ENCODE measurements at regions not wholly inside any gene's neighbourhood (a gene's known extent, or its start where the extent isn't known, plus 50 kb on each side); places are given as distances from the start of the nearest gene placed in this dataset.

DNA sequence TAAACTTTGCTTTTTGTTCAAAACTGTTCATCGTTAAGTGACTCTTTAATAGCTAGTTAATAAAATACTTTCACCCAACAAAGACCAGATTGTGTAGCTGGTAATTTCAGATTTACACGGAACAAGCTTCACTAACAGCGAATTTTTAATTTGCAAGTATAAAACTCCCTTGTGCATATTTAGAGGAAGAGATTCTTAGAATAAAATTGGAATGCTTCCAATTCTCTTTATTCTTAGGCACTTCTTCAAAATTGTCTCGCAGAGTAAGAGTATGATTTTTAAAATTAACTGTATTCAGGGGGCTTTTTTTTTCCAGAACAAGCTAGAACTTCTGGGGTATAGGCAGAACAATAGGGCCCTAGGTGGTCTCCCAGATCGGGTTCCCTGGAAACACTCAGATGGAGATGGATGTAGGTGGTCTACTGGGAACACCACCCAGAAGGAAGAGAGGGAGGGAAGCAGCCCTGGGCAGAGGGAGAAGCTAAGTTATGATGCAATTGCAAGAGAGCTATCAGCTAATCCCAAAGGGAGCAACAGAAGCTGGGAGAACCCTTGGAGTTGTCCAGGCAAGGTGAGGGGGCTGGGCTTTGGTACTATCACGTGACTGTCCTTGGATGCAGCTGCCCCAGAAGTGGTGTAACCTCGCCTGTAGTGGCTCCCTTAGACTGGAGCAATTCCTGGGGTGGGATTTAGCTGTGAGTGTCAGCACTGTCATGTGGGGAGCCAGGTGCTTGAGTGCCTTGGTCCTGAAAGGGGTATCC is 151.7 kb upstream of the ASB18 start:
- H3K79me2 ChIP-seq, result no peaks in the 10 kb centered on the region
- H3K27me3 ChIP-seq (ENCODE audit: control insufficient read depth, insufficient read depth, low read length), result no peaks in the 10 kb centered on the region
- no peaks in the 10 kb centered on the region for H3K4me1 ChIP-seq
- H3K4me3 ChIP-seq (ENCODE audit: low read depth, low read length), result no peak overlapping the region
- no peak overlapping the region for H2AFZ ChIP-seq
- TF ChIP-seq, protein P1, sequence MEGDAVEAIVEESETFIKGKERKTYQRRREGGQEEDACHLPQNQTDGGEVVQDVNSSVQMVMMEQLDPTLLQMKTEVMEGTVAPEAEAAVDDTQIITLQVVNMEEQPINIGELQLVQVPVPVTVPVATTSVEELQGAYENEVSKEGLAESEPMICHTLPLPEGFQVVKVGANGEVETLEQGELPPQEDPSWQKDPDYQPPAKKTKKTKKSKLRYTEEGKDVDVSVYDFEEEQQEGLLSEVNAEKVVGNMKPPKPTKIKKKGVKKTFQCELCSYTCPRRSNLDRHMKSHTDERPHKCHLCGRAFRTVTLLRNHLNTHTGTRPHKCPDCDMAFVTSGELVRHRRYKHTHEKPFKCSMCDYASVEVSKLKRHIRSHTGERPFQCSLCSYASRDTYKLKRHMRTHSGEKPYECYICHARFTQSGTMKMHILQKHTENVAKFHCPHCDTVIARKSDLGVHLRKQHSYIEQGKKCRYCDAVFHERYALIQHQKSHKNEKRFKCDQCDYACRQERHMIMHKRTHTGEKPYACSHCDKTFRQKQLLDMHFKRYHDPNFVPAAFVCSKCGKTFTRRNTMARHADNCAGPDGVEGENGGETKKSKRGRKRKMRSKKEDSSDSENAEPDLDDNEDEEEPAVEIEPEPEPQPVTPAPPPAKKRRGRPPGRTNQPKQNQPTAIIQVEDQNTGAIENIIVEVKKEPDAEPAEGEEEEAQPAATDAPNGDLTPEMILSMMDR (IDR thresholded peaks at IDR 0.05), result no peak
- no peaks in the 10 kb centered on the region for H3K36me3 ChIP-seq (ENCODE audit: control insufficient read depth, insufficient read depth, low read length)
- H3K4me2 ChIP-seq (ENCODE audit: low read length), result no peak overlapping the region
- H3K27ac ChIP-seq, result no peak overlapping the region
- H3K9ac ChIP-seq, result no peak overlapping the region
- H3K9me3 ChIP-seq (ENCODE audit: control insufficient read depth, low read length), result no peaks in the 10 kb centered on the region

DNA sequence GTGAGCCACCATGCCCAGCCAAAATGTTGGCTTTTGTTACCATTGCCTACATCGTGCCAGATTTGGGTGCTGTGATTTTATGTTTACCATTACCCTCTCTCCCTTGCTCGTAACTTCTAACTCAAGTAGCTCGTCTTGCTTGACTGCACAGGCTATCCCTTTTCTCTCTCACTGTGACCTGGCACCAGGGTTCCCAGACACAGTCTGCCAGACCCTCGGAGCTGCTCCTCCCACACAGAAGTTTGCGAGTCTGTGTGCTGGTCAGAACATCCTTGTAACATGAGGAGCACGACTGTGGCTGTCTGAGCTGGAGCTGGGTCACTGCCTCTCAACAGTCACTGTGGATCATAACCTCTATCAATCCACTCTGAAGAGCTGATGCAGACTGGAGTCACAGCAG is 152.5 kb upstream of the ACKR3 start:
- Histone ChIP-seq H3K4me2 (ENCODE audit: low read length) (no peak overlapping the region), H3K9ac (no peak overlapping the region), H3K27ac (no peak overlapping the region), H3K79me2 (no peaks in the 10 kb centered on the region), H2AFZ (no peak overlapping the region), H3K4me3 (ENCODE audit: low read depth, low read length) (no peak overlapping the region), H3K9me3 (ENCODE audit: control insufficient read depth, low read length) (no peaks in the 10 kb centered on the region), H3K27me3 (ENCODE audit: control insufficient read depth, insufficient read depth, low read length) (no peaks in the 10 kb centered on the region), H3K36me3 (ENCODE audit: control insufficient read depth, insufficient read depth, low read length) (no peaks in the 10 kb centered on the region), H3K4me1 (no peaks in the 10 kb centered on the region)
- TF ChIP-seq, protein P1 (IDR thresholded peaks at IDR 0.05), result no peak

DNA sequence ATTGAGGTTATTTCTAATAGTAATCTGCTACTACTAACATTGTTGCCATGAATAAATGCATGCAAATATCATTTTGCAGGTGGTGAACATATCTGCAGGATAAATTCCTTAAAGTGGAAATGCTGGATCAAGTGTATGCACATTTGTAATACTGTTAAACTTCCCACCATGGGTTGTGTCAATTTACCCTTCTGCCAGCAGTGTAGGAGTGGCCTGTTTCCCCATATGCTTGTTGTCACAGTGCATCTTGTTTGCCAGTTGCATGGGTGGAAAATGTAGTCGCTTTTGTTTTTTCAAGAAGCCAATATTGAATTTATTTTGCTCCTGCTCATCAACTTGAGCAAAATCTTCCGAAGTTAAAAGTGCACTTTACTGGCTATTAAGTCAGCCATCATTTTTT is 139.0 kb upstream of the ACKR3 start:
- Histone ChIP-seq H3K9me3 (ENCODE audit: control insufficient read depth, low read length) (no peaks in the 10 kb centered on the region), H3K4me3 (ENCODE audit: low read depth, low read length) (no peak overlapping the region), H3K27me3 (ENCODE audit: control insufficient read depth, insufficient read depth, low read length) (no peaks in the 10 kb centered on the region), H3K9ac (no peak overlapping the region), H3K4me2 (ENCODE audit: low read length) (no peak overlapping the region), H3K27ac (no peak overlapping the region), H3K79me2 (no peaks in the 10 kb centered on the region), H3K36me3 (ENCODE audit: control insufficient read depth, insufficient read depth, low read length) (no peaks in the 10 kb centered on the region), H3K4me1 (no peaks in the 10 kb centered on the region), H2AFZ (no peak overlapping the region)
- TF ChIP-seq, protein P1 (IDR thresholded peaks at IDR 0.05), result no peak

DNA sequence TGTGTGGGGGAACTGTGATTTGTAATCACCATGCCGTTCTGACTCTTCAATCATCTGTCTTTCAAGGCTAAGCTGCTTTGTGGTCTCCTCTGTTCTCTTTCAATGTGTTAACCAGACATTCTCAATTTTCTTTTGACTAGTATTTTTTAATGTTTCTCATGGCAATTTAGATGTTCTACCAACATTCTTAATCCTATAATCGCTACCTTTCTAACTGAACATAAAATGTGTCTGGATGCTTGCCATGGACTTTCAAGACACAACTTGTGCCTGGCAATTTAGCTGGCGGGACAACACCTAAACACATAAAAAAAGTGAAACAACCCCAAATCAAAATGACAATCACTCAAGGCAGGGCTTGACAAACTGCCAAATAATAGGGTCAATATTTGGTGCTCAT is 135.0 kb upstream of the ACKR3 start:
- H3K27me3 ChIP-seq (ENCODE audit: control insufficient read depth, insufficient read depth, low read length), result no peaks in the 10 kb centered on the region
- H3K79me2 ChIP-seq, result no peaks in the 10 kb centered on the region
- no peak overlapping the region for H3K9ac ChIP-seq
- no peaks in the 10 kb centered on the region for H3K36me3 ChIP-seq (ENCODE audit: control insufficient read depth, insufficient read depth, low read length)
- H3K4me2 ChIP-seq (ENCODE audit: low read length), result no peak overlapping the region
- H2AFZ ChIP-seq, result no peak overlapping the region
- TF ChIP-seq, protein P1 (IDR thresholded peaks at IDR 0.05), result no peak
- no peaks in the 10 kb centered on the region for H3K9me3 ChIP-seq (ENCODE audit: control insufficient read depth, low read length)
- H3K4me3 ChIP-seq (ENCODE audit: low read depth, low read length), result no peak overlapping the region
- no peaks in the 10 kb centered on the region for H3K4me1 ChIP-seq
- H3K27ac ChIP-seq, result no peak overlapping the region

Measured in parathyroid adenoma (tissue), 2 donors.